HUES6 (cell line): ENCODE measurements at regions not wholly inside any gene's neighbourhood (a gene's known extent, or its start where the extent isn't known, plus 50 kb on each side); places are given as distances from the start of the nearest gene placed in this dataset.

ENCODE experiments used
- H3K27ac ChIP-seq: 2 replicates; pipeline ENCODE4 v1.7.0; 2013; ENCODE audit warnings: low read depth, mild to moderate bottlenecking, low read length, inconsistent platforms
- H3K27me3 ChIP-seq: 2 replicates; pipeline ENCODE4 v1.6.1; 2013; ENCODE audit warnings: low read length; ENCODE audit not compliant: control insufficient read depth, insufficient read depth
- H3K36me3 ChIP-seq: 2 replicates; pipeline ENCODE4 v1.6.1; 2013; ENCODE audit warnings: low read length; ENCODE audit not compliant: control insufficient read depth, insufficient read depth
- H3K4me1 ChIP-seq: 2 replicates; pipeline ENCODE4 v1.6.1; 2013; ENCODE audit warnings: low read length; ENCODE audit not compliant: control insufficient read depth, insufficient read depth
- H3K4me3 ChIP-seq: 2 replicates; pipeline ENCODE4 v1.5.1; 2013; ENCODE audit warnings: low read depth, low read length
- H3K9ac ChIP-seq: one replicate; pipeline ENCODE4 v1.6.1; 2013; ENCODE audit warnings: mild to moderate bottlenecking, low read length
- H3K9me3 ChIP-seq: 2 replicates; pipeline ENCODE4 v1.6.1; 2013; ENCODE audit warnings: low read depth, low read length; ENCODE audit not compliant: control insufficient read depth, insufficient read depth

GRCh38 chr7:25665903-25666670, 437.8 kb upstream of the NPVF start:
- no peaks in the 10 kb centered on the region for H3K4me1 ChIP-seq
- H3K27me3 ChIP-seq = no peaks in the 10 kb centered on the region
- H3K9ac ChIP-seq = no peak overlapping the region
- no peaks in the 10 kb centered on the region for H3K9me3 ChIP-seq
- H3K27ac ChIP-seq = no peak overlapping the region
- no peaks in the 10 kb centered on the region for H3K36me3 ChIP-seq
- no peak overlapping the region for H3K4me3 ChIP-seq

DNA sequence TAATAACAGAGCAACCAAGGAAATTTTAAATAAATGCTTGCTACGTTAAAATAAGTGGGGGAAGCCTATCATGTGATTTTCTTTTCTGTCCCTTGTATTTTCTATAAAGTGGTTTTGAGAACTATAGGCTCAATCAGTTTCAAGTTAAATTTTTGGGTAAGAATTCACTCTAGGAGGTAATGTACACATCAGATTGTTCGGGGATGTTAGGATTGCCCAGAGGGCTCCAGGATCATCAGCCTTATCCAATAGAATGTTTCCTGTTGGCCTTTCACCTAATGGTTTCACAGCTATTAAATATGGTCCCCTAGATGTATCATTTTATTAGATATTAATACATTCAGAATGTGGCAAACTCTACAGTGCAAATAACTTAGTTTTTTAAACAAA, 438.4 kb upstream of the NPVF start:
- Histone ChIP-seq H3K4me1 (no peaks in the 10 kb centered on the region), H3K27ac (no peak overlapping the region), H3K9ac (no peak overlapping the region), H3K4me3 (no peak overlapping the region), H3K36me3 (no peaks in the 10 kb centered on the region), H3K9me3 (no peaks in the 10 kb centered on the region), H3K27me3 (no peaks in the 10 kb centered on the region)

DNA sequence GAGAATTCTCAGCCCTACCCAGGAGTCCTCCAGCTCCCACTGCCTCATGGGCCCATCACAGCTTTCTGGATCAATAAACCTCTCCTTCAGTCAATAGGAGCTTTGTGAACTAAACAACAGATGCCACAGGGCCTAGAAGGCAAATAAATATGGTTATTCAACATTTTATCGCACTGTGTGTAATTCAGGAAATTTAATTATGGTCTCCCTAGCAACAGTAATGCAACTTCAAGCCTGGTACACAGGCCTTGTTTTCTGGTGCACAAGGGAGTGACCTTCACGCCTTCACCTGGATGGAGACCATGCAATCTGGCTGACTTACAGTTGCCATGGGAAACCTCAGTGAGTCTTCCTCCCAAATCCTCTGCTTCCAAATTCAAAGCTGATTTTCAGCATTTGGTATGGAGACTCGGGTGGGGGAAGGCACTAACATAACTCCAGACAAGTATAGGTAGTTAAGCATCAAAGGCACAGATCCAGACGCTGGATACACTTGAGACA, 441.0 kb upstream of the NPVF start:
- Histone ChIP-seq H3K4me1 (no peaks in the 10 kb centered on the region), H3K4me3 (no peak overlapping the region), H3K9ac (no peak overlapping the region), H3K27me3 (no peaks in the 10 kb centered on the region), H3K9me3 (no peaks in the 10 kb centered on the region), H3K36me3 (no peaks in the 10 kb centered on the region), H3K27ac (no peak overlapping the region)

DNA sequence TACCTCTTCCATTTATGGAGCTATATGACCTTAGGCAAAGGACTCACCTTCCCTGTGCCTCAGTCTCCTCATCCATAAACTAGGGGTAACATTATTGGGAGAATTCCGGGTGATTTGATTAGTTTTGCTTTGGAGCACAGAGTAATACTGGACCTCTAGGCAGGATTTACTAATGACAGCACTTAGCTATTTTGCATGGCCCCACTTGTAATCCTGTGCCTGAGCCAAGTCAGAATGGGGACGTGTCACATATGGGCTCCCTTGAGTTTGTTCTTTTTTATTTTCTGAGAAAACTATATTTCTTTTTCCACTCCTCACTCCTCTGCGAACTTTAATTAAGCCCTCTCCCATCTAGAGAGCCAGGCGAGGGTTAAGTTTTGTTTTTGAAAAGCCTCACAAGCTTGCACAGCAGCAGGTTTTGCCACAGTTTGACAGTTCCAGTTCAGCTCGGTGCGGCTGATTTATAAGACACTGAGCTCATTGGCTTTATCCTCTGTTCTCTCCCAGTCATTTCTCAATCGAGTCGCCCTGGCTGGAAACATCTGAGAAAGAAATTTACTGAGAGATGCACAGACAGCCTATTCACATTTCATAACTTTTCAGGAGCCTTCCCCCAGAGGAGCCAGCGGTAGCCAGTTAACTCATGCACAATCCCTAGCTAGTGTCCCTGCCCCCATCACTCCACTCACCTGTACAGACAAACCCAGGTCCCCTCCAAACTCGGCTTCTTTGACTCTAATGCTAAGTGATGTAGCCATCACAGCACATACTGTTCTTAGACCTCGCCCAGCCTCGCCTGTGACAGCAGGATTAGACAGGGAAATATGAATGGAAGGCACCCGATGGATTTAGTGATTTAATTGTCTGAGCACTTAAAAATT, 441.9 kb upstream of the NPVF start:
- no peaks in the 10 kb centered on the region for H3K36me3 ChIP-seq
- no peak overlapping the region for H3K4me3 ChIP-seq
- H3K27ac ChIP-seq = no peak overlapping the region
- no peaks in the 10 kb centered on the region for H3K4me1 ChIP-seq
- H3K27me3 ChIP-seq = no peaks in the 10 kb centered on the region
- no peaks in the 10 kb centered on the region for H3K9me3 ChIP-seq
- H3K9ac ChIP-seq = no peak overlapping the region

DNA sequence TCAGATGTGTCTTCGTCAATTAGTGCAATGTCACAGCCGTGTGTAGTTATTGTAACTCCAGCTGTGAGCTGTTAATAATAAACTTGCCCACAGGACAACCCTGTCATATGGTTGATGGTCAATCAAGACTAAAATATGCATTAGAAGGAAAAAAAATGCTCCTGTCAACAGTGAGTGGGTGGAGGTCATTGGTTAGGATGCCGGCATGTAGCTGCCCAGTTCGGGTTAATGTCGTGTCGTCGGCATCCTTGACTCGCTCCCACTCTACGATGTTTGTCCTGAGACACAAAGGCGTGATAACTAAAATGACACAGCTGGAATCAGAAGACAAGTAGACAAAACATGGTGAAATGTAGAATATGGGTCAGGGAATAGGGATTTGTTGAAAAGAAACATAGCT, 442.8 kb upstream of the NPVF start:
- H3K4me1 ChIP-seq = no peaks in the 10 kb centered on the region
- no peak overlapping the region for H3K27ac ChIP-seq
- no peak overlapping the region for H3K4me3 ChIP-seq
- no peaks in the 10 kb centered on the region for H3K9me3 ChIP-seq
- H3K36me3 ChIP-seq = no peaks in the 10 kb centered on the region
- H3K27me3 ChIP-seq = no peaks in the 10 kb centered on the region
- H3K9ac ChIP-seq = no peak overlapping the region

DNA sequence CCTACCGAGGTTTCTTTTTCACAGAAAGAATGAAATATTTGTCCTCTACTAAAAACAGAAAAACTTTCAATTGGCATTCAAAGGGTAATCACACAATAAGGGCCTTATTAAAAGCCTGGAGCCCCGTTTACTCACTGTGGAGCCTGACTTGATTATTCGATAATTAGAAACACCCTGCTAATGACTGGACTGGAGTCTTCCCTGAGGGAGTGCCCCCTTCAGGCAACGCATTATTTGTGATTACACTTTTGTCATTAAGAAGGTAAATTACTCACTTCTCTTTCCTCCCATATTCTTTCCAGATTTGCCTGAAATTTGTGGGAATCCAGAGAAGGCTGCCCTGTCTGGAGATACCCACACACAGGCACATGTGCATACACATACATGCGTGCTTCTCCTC, 444.2 kb upstream of the NPVF start:
- Histone ChIP-seq H3K9me3 (no peaks in the 10 kb centered on the region), H3K4me1 (no peaks in the 10 kb centered on the region), H3K4me3 (no peak overlapping the region), H3K9ac (no peak overlapping the region), H3K36me3 (no peaks in the 10 kb centered on the region), H3K27me3 (no peaks in the 10 kb centered on the region), H3K27ac (no peak overlapping the region)

- Histone ChIP-seq H3K4me1 (no peaks in the 10 kb centered on the region), H3K27ac (no peak overlapping the region), H3K36me3 (no peaks in the 10 kb centered on the region), H3K9ac (no peak overlapping the region), H3K9me3 (no peaks in the 10 kb centered on the region), H3K27me3 (no peaks in the 10 kb centered on the region), H3K4me3 (no peak overlapping the region)
Observed at GRCh38 chr7:25675789-25676474, 447.6 kb upstream of the NPVF start.

GRCh38 chr7:25677595-25677994, 449.3 kb upstream of the NPVF start:
- Histone ChIP-seq H3K27me3 (no peaks in the 10 kb centered on the region), H3K4me1 (no peaks in the 10 kb centered on the region), H3K36me3 (no peaks in the 10 kb centered on the region), H3K9me3 (no peaks in the 10 kb centered on the region), H3K9ac (no peak overlapping the region), H3K27ac (no peak overlapping the region), H3K4me3 (no peak overlapping the region)

GRCh38 chr7:25678215-25678614, 449.9 kb upstream of the NPVF start:
- H3K4me3 ChIP-seq = no peak overlapping the region
- H3K9me3 ChIP-seq = no peaks in the 10 kb centered on the region
- no peaks in the 10 kb centered on the region for H3K4me1 ChIP-seq
- no peaks in the 10 kb centered on the region for H3K36me3 ChIP-seq
- H3K9ac ChIP-seq = no peak overlapping the region
- H3K27ac ChIP-seq = no peak overlapping the region
- no peaks in the 10 kb centered on the region for H3K27me3 ChIP-seq

- Histone ChIP-seq H3K27ac (no peak overlapping the region), H3K27me3 (no peaks in the 10 kb centered on the region), H3K9me3 (no peaks in the 10 kb centered on the region), H3K4me3 (no peak overlapping the region), H3K36me3 (no peaks in the 10 kb centered on the region), H3K4me1 (no peaks in the 10 kb centered on the region), H3K9ac (no peak overlapping the region)
Observed at GRCh38 chr7:25680636-25681035, 452.4 kb upstream of the NPVF start.

DNA sequence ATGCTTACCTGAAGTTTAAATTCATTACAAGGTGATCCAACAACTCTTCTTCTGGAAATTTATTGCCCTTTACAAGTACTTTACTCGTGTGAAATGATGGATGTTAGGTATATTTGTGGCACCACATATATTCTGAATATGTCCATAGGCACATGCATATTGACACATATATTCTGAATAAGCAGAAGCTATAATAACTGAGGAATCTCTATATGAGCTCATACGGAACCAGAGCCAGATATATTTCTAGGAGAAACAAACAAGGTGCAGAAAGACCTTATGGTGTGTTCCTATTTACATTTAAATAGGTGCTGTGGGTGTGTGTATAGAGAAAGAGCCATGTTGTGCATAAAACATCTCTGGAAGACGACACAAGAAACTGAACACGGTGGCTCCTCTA, 456.1 kb upstream of the NPVF start:
- no peaks in the 10 kb centered on the region for H3K36me3 ChIP-seq
- H3K4me3 ChIP-seq = no peak overlapping the region
- no peaks in the 10 kb centered on the region for H3K9me3 ChIP-seq
- no peaks in the 10 kb centered on the region for H3K4me1 ChIP-seq
- H3K9ac ChIP-seq = no peak overlapping the region
- no peak overlapping the region for H3K27ac ChIP-seq
- no peaks in the 10 kb centered on the region for H3K27me3 ChIP-seq
